HG02623 (cell line): ENCODE measurements at regions not wholly inside any gene's neighbourhood (a gene's known extent, or its start where the extent isn't known, plus 50 kb on each side); places are given as distances from the start of the nearest gene placed in this dataset.

ENCODE experiments used
- ATAC-seq: cut with Tn5 transposase; IDR thresholded peaks from one replicate; pipeline ENCODE4 v1.9.1; 2021; ENCODE audit warnings: moderate library complexity; ENCODE audit not compliant: unreplicated experiment

DNA sequence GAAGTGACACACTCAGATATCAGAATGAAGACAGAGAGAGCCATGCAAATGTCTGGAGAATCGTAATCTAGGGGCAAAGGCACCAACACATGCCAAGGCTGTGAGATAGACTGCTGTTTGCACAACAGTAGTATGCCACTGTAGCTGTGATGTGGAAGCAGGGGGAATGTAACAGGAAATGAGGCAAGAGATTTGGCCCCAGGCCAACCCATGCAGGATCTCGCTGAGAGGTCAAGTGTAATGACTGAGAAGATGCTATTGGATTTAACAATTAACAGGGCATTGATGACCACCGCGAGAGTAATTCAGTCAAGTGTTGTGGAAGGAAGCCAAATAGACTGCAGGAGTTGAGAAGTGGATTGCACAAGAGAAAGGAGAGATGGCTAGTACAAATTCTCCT lies 107.3 kb upstream of the ST6GALNAC5 start:
- ATAC-seq = no peak

DNA sequence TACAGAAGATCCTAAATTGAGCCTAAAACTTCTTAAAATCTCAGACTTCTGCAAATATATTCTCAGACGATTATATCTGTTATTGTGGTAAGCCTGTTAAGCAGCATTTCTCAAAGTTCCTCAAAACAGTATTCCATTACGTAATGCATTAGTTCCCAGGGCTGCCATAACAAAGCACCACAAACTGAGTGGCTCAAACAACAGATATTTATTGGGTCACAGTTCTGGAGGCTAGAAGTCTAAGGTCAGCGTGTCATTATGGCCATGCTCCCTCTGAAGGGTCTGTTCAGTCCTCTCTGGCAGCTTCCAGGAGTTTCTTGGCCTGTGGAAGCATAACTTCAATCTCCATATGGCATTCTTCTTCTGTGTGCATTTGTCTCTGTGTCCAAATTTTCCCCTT lies 103.5 kb upstream of the ST6GALNAC5 start:
- no peak for ATAC-seq

DNA sequence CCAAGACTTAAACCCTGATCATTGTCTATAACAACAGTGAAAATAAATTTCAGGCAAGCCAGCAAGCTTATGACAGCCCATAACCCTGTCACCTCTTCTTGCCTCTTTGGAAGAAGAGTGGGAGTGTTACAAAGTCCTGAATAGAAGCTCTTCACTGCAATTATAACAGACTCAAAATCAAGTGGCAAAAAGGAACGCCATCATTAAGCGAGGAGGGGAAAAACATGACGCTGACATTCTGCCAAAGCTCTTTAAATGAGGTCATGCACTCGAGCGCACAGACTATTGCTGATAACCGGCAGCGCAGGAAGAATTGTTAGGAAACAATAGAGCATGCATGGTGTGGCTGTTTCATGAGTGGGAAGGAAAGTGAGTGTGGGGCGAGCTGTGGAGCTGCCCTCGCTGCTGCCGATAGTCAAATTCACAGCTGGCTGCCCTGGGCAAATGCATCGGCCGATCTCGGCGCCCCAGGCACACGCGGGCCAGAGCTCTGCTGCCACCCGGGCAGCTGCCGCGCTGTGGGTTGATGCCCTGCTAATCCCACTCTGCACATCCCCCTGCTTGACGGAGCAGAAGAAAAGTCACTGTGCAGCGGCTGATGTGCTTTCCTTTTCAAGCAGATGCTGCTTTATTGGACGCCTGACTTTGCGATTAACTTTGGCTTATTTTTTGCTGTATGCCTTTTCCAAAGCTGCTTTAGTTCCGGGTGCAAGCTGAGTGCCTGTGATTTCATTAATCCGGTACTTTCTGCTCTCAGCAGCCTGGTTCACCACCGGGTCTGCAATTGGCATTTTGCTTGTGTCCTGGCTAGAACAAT lies 102.4 kb upstream of the ST6GALNAC5 start:
- ATAC-seq = no peak

DNA sequence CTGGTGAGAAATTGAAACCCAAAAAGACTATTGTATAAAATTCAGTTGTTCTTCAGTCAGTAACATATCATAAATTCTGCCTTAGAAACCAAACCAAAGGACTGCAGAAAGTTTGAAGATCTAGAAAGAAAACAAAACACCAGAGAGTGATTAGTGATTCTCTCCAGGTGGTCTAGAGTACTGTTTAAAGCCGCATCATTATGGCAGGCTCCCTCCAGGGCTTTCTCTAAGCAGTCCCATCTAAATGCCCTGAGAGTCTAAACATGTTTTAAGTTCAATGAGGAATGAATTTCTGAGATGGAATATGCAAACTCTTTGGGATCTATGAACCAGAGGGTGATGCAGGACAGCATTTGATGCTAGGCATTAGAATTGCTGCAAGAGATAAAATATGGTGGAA lies 100.9 kb upstream of the ST6GALNAC5 start:
- no peak for ATAC-seq

DNA sequence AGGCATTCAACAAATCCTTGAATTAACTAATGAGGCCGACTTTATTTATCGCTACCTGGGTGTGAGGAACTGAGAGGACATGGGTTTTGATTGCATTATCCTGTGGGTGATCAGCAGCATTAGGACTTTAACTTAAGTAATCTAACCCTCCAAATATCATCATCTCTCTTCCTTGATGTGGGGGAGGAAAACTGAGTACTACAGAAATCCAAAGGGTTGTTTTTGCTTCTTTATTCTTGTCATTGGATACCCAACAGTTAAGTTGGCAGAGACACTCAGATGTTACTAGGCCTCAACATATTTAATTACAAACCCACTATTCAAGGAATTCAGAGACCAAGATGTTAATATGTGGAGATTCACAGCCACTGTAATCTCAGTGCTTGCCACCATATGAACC lies 97.4 kb upstream of the ST6GALNAC5 start:
- no peak for ATAC-seq

DNA sequence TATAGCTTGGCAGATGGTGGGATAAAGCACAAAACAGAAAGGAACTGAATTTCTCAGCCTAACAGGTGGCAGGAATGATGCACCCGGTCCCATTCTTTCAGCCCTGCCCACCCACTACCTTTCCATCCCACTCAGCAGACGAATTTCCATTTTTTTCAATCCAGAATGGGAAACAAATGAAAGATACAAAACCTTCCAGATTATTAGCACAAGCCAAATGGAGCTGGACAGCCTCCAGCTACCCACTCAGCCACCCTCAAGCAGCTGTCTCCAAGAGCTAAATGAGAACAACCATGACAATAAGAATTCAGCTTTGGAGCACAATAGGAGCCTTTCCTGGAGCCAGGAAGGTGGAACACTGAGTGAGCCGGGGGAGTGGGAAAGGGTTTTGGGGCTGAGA lies 96.3 kb upstream of the ST6GALNAC5 start:
- no peak for ATAC-seq

DNA sequence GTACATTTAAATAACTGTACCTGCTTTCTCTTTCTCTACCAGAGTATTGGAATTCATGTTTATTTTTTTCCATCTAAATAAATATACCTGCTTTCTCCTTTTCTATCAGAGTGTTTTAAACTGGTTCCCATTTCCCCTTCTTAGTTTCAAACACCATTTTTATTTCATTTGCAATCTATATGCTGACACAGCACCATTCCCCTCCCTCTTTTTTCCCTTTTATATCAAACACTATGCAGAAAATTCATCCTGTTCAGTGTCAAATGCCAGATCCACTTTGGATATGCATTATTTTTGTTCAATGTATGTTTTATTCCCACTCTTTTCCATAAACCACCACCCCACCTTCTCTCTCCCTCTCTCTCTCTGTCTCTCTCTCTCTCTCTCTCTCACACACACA lies 85.8 kb upstream of the ST6GALNAC5 start:
- ATAC-seq = no peak

DNA sequence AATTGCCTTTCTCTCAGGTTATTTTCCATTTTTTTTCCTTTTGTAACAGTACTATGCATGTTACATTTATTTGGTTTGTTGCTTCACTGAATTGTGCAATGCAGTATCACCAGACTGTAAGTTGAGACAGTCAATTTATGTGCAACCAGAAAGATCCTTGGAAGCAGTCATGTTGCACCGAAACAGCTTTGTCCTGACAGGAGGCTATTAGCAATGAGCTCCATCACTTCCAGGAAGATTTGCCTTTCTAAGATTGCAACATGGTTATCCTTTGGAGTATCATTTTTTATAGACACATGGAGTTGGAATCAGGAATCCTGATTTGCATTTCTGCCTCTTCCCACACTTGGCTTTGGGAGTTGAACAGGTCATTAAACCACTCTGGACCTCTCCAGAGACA lies 84.5 kb upstream of the ST6GALNAC5 start:
- no peak for ATAC-seq

DNA sequence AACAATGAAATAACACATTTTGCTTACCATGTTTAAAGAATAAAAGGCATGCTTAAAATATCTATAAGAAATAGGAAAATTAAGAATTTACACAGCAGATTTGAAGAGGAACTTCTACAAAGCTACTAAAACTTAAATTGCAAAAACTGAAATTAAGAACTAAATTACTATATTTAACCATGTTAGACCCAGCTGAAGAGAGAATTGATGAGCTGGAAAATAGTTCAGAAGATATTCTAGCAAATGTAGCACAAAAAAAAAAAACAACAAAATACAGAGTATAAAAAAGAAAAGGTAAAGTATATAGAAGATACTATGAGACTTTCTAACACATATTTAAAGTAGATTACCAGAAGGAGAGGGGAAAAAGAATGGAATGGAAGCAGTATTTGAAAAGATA lies 82.8 kb upstream of the ST6GALNAC5 start:
- no peak for ATAC-seq

DNA sequence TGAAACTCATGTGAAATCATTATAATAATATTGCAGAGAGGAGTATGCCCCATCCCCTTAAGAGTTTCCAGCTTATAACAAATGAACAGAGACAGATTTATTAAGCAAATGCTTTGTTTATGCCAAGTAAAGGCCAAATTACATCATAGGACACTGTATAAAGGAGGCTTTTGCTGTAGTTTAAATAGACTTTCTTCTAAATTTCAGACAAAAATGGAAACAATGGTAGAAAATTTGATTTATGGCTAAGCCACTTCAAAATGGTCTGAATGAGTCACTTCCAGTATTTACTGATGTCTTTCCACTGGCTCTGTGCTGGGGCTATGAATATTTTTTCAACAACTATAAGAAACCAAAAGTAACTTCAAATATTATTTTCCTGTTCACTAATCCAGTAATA lies 81.1 kb upstream of the ST6GALNAC5 start:
- ATAC-seq = no peak

DNA sequence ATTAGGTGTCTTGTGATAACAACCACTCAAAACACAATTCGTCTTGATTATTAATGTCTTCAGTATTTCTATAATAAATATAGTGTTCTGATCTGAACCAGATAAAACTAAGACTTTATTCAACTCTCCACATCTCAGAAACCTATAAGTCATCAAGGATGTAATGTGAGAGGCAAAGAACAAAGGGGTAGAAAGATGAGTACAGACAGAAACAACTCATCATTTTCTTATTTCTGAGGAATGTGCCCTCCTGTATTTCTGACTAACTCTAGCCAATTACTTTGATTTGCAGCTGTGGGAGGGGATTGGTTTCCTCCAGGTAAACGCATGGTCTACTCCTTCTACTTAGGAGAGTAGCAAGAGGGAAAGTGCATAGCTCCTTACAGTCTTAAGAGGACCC lies 73.7 kb upstream of the ST6GALNAC5 start:
- no peak for ATAC-seq

DNA sequence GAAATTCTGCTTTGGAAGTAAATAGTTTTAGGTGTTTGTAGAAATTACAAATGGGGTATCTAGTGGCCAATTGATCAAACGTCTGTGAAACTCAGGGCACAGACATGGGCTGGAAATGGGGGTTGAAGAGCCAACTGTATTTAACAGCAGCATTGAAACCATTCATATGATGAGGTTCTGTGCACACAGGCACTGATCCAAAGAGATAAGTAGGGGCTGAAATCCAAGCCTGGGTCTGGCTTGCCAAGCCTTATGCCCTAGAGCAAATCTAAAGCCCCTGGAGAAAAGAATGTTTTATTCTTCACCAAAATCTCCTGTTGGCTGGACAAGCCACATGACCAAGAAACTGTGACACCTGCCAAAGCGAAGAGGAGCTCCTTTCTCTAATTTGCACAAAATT lies 67.6 kb upstream of the ST6GALNAC5 start:
- ATAC-seq = no peak

DNA sequence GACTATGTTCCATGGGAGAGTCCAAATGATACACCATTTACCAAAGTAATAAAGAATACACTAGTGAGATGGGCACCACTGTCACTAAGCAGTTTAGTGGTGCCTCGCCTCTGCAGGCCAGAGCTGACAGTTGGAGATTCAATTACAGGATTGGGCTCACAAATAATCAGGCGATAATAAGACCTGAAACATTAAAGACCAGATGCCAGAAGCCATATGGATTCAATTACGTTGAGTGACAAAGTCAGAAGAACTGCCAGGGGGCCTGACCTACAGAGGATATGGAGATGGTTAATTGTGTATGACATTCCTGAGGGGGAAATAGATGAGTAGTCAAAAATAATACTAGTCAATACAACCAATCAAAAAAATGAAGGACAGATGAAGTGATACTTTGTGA lies 65.2 kb upstream of the ST6GALNAC5 start:
- no peak for ATAC-seq

DNA sequence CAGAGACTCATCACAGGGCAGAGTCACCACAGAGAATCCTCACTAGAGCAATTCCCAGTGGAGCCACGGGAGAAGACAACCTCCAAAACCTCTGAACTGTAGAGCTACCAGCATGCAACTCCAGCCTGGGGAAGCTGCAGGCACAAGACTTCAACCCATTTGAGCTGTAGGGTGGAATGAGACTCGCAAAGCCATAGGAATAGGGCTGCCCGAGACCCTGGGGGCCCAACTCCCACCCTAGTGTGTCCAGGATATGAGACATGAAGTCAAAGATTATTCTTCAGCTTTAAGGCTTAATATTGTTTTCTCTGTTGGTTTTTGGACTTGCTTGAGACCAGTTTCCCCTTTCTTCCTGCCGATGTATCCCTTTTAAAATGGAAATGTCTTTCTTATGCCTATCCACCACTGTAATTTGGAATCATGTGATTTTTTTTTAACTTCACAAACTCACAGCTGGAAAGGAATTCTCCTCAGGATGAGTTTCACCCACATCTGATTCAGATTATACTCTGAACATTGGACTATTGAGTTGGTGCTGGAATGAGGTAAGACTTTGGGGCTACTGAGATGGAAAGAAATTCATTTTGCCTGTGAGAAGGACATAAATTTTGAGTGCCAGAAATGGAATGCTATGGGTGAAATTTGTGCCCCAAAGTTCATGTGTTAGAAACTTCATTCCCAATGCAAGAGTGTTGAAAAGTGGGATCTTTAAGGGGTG lies 59.6 kb upstream of the ST6GALNAC5 start:
- ATAC-seq = no peak
